ENCODE measurements at regions not wholly inside any gene's neighbourhood (a gene's known extent, or its start where the extent isn't known, plus 50 kb on each side); places are given as distances from the start of the nearest gene placed in this dataset.

DNA sequence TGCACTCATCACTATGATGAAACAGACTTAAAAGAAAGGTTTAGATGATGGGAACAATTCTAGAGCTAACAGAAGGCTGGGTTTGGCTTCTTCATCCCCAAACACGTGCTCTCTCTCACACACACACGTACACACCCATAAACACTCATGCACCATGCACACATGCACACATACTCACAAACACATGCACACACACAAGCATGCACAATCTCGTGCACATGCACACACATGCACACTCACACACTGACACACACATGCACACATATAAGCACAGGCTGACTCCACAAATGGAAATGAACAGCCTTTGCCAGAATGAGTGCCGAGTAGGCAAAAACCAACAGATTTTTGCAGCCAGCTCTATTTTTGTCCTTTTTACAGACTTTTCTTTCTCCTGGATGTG, 1571.6 kb downstream of the AACS start:
- TF ChIP-seq REST (IDR thresholded peaks at IDR 0.05; ENCODE audit: low read depth) (no peak), ZBTB7A (IDR thresholded peaks at IDR 0.05; ENCODE audit: low read depth) (no peak), TEAD4 (IDR thresholded peaks at IDR 0.05) (no peak), EP300 (IDR thresholded peaks at IDR 0.05; ENCODE audit: borderline replicate concordance) (no peak), RAD21 (IDR thresholded peaks at IDR 0.05; ENCODE audit: low read depth) (no peak), CREB1 (IDR thresholded peaks at IDR 0.05; ENCODE audit: low read depth) (no peak), CEBPB (IDR thresholded peaks at IDR 0.05) (no peak), EGR1 (IDR thresholded peaks at IDR 0.05) (no peak), FOXM1 (IDR thresholded peaks at IDR 0.05; ENCODE audit: borderline replicate concordance, low read depth) (no peak), TCF12 (IDR thresholded peaks at IDR 0.05; ENCODE audit: low read depth) (no peak), NFIC (IDR thresholded peaks at IDR 0.05) (no peak), YY1 (IDR thresholded peaks at IDR 0.05; ENCODE audit: low read depth) (no peak)
- TF ChIP-seq, protein P1, sequence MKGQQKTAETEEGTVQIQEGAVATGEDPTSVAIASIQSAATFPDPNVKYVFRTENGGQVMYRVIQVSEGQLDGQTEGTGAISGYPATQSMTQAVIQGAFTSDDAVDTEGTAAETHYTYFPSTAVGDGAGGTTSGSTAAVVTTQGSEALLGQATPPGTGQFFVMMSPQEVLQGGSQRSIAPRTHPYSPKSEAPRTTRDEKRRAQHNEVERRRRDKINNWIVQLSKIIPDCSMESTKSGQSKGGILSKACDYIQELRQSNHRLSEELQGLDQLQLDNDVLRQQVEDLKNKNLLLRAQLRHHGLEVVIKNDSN (IDR thresholded peaks at IDR 0.05): no peak
- TF ChIP-seq, protein P2, sequence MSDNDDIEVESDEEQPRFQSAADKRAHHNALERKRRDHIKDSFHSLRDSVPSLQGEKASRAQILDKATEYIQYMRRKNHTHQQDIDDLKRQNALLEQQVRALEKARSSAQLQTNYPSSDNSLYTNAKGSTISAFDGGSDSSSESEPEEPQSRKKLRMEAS (IDR thresholded peaks at IDR 0.05): no peak
